ENCODE measurements at regions not wholly inside any gene's neighbourhood (a gene's known extent, or its start where the extent isn't known, plus 50 kb on each side); places are given as distances from the start of the nearest gene placed in this dataset.
"Not testable (repeated sequence)": the region's sequence is repeated elsewhere in the genome, so short reads cannot be mapped to it uniquely, and the experiment has no call there.

DNA sequence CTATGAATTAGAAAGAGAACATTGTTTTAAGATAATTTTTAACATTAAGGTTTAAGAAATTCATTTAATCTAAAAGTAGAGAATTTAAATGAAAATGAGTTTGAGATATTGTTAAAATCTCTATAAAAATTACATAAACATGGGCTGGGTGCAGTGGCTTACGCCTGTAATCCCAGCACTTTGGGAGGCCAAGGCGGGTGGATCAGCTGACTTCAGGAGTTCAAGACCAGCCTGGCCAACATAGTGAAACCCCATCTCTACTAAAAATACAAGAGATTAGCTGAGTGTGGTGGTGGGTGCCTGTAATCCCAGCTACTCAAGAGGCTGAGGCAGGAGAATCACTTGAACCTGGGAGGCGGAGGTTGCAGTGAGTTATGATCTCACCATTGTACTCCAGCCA is 1379.6 kb downstream of the NCAM2 start:
- not testable (repeated sequence) for TF ChIP-seq ZNF274 (IDR thresholded peaks at IDR 0.05; ENCODE audit: low read depth, low read length); SUZ12 (IDR thresholded peaks at IDR 0.05; ENCODE audit: extremely low read depth, insufficient read depth, insufficient read length); YY1 (IDR thresholded peaks at IDR 0.05; ENCODE audit: insufficient read depth, insufficient read length)

Data from NT2/D1 (cell line).